ENCODE measurements at regions not wholly inside any gene's neighbourhood (a gene's known extent, or its start where the extent isn't known, plus 50 kb on each side); places are given as distances from the start of the nearest gene placed in this dataset.

- Histone ChIP-seq H3K4me1 (no peaks in the 10 kb centered on the region), H3K27ac (no peak overlapping the region)
- TF ChIP-seq CTCF (IDR thresholded peaks at IDR 0.05) (no peak), POLR2AphosphoS5 (IDR thresholded peaks at IDR 0.05; ENCODE audit: insufficient read depth in 1 of 2, low read depth in 1 of 2) (peak in 1 of 2 donors; percentile 19)
Measured at GRCh38 chr9:571066-571465, 270.4 kb upstream of the DMRT1 start.

GRCh38 chr9:571741-572140 is 269.8 kb upstream of the DMRT1 start:
- no peak for TF ChIP-seq POLR2A (IDR thresholded peaks at IDR 0.05)
- TF ChIP-seq POLR2AphosphoS5 (IDR thresholded peaks at IDR 0.05; ENCODE audit: insufficient read depth in 1 of 2, low read depth in 1 of 2): no peak
- TF ChIP-seq CTCF (IDR thresholded peaks at IDR 0.05): no peak
- no peak for DNase-seq (ENCODE audit: extremely low spot score in 2 of 2)
- Histone ChIP-seq H3K27me3 (no peaks in the 10 kb centered on the region), H3K9me3 (no peaks in the 10 kb centered on the region), H3K4me3 (no peak overlapping the region), H3K4me1 (no peaks in the 10 kb centered on the region), H3K27ac (no peak overlapping the region), H3K36me3 (no peaks in the 10 kb centered on the region)
- intact Hi-C loops (cut with DNase I): no loop called here

More at GRCh38 chr9:571066-571465, 270.4 kb upstream of the DMRT1 start:
- no peak for DNase-seq (ENCODE audit: extremely low spot score in 2 of 2)
- no peaks in the 10 kb centered on the region for H3K9me3 ChIP-seq
- no peaks in the 10 kb centered on the region for H3K27me3 ChIP-seq
- no peak overlapping the region for H3K4me3 ChIP-seq
- no peaks in the 10 kb centered on the region for H3K36me3 ChIP-seq
- intact Hi-C loops (cut with DNase I): no loop called here

- Histone ChIP-seq H3K4me3 (no peak overlapping the region), H3K9me3 (no peaks in the 10 kb centered on the region), H3K27me3 (no peaks in the 10 kb centered on the region), H3K27ac (no peak overlapping the region), H3K36me3 (no peaks in the 10 kb centered on the region), H3K4me1 (no peaks in the 10 kb centered on the region)
- intact Hi-C loops (cut with DNase I): no loop called here
- no peak for DNase-seq (ENCODE audit: extremely low spot score in 2 of 2)
- TF ChIP-seq POLR2A (IDR thresholded peaks at IDR 0.05): no peak
- TF ChIP-seq CTCF (IDR thresholded peaks at IDR 0.05): no peak
- no peak for TF ChIP-seq POLR2AphosphoS5 (IDR thresholded peaks at IDR 0.05; ENCODE audit: insufficient read depth in 1 of 2, low read depth in 1 of 2)
Measured at GRCh38 chr9:573691-574410, 267.6 kb upstream of the DMRT1 start.

GRCh38 chr9:575139-575538 is 266.4 kb upstream of the DMRT1 start:
- intact Hi-C loops (cut with DNase I): no loop called here
- Histone ChIP-seq H3K27ac (no peak overlapping the region), H3K9me3 (no peaks in the 10 kb centered on the region), H3K27me3 (no peaks in the 10 kb centered on the region), H3K4me1 (no peaks in the 10 kb centered on the region), H3K36me3 (no peaks in the 10 kb centered on the region), H3K4me3 (no peak overlapping the region)
- TF ChIP-seq POLR2A (IDR thresholded peaks at IDR 0.05) (no peak), POLR2AphosphoS5 (IDR thresholded peaks at IDR 0.05; ENCODE audit: insufficient read depth in 1 of 2, low read depth in 1 of 2) (no peak)
- no peak for DNase-seq (ENCODE audit: extremely low spot score in 2 of 2)

- no peaks in the 10 kb centered on the region for H3K27me3 ChIP-seq
- TF ChIP-seq CTCF (IDR thresholded peaks at IDR 0.05): no peak
- TF ChIP-seq POLR2AphosphoS5 (IDR thresholded peaks at IDR 0.05; ENCODE audit: insufficient read depth in 1 of 2, low read depth in 1 of 2): no peak
- no peak for TF ChIP-seq POLR2A (IDR thresholded peaks at IDR 0.05)
- no peaks in the 10 kb centered on the region for H3K9me3 ChIP-seq
- H3K4me3 ChIP-seq: no peak overlapping the region
- intact Hi-C loops (cut with DNase I): no loop called here
- DNase-seq (ENCODE audit: extremely low spot score in 2 of 2): no peak
- no peaks in the 10 kb centered on the region for H3K4me1 ChIP-seq
- H3K27ac ChIP-seq: no peak overlapping the region
- no peaks in the 10 kb centered on the region for H3K36me3 ChIP-seq
Measured at GRCh38 chr9:580652-581342, 260.7 kb upstream of the DMRT1 start.
